Natural killer cell (primary cell): ENCODE measurements at regions not wholly inside any gene's neighbourhood (a gene's known extent, or its start where the extent isn't known, plus 50 kb on each side); places are given as distances from the start of the nearest gene placed in this dataset.

ENCODE experiments used
- ATAC-seq, 3 donors: fragments of 150-1000 bp in 2 of 3; fragments of 200-7000 bp in 1 of 3; cut with Tn5 transposase; 1 replicate in 1 of 3; 2 replicates in 2 of 3; pipeline ENCODE4 v1.10.0; 2021; ENCODE audit warnings: mild to moderate bottlenecking in 2 of 3, moderate library complexity in 2 of 3
- DNase-seq, 2 donors: peaks; one replicate each; pipeline versions ENCODE4 v3.0.0 to v3.0.0-alpha.2; 2013 to 2021; ENCODE audit warnings: mixed read lengths in 1 of 2
- H3K27ac ChIP-seq: one replicate; pipeline ENCODE4 v1.5.1; 2013; ENCODE audit warnings: mild to moderate bottlenecking, low read length
- H3K27me3 ChIP-seq: one replicate; pipeline ENCODE4 v1.6.1; 2013; ENCODE audit warnings: low read length; ENCODE audit not compliant: control insufficient read depth, insufficient read depth
- H3K36me3 ChIP-seq: one replicate; pipeline ENCODE4 v1.6.1; 2013; ENCODE audit warnings: low read length; ENCODE audit not compliant: control insufficient read depth, insufficient read depth
- H3K4me1 ChIP-seq: one replicate; pipeline ENCODE4 v1.6.1; 2013; ENCODE audit warnings: low read length; ENCODE audit not compliant: control insufficient read depth, insufficient read depth
- H3K4me3 ChIP-seq: one replicate; pipeline ENCODE4 v1.5.1; 2013; ENCODE audit warnings: low read length
- H3K9me3 ChIP-seq: one replicate; pipeline ENCODE4 v1.6.1; 2013; ENCODE audit warnings: low read length; ENCODE audit not compliant: control insufficient read depth, insufficient read depth
- H3K27ac Mint-ChIP-seq, 2 donors: one replicate each; pipeline ENCODE4 v1.8.0; 2022; ENCODE audit warnings: mild to moderate bottlenecking in 2 of 2, mixed read lengths in 2 of 2, moderate library complexity in 1 of 2
- H3K27me3 Mint-ChIP-seq, 2 donors: one replicate each; pipeline ENCODE4 v1.8.0; 2022; ENCODE audit warnings: low read depth in 2 of 2, mixed read lengths in 2 of 2
- H3K36me3 Mint-ChIP-seq: one replicate; pipeline ENCODE4 v1.8.0; 2022; ENCODE audit warnings: mixed read lengths
- H3K4me1 Mint-ChIP-seq, 2 donors: one replicate each; pipeline ENCODE4 v1.8.0; 2022; ENCODE audit warnings: mixed read lengths in 2 of 2
- H3K4me3 Mint-ChIP-seq: one replicate; pipeline ENCODE4 v1.8.0; 2022; ENCODE audit warnings: mild to moderate bottlenecking, moderate library complexity, mixed read lengths
- H3K9me3 Mint-ChIP-seq, 2 donors: one replicate each; pipeline ENCODE4 v1.8.0; 2022; ENCODE audit warnings: mixed read lengths in 2 of 2
- CTCF ChIP-seq: fragments of 200-600 bp; IDR thresholded peaks from one replicate; pipeline ENCODE4 v1.8.0; 2022; ENCODE audit warnings: antibody characterized with exemption
- WGBS: methylation state at CpG from one replicate; pipeline ENCODE4 v1.1.7; 2013; ENCODE audit warnings: missing lambda C conversion rate; ENCODE audit not compliant: insufficient coverage; 5-methylcytosine and 5-hydroxymethylcytosine counted together
- intact Hi-C: fragments of 100-400 bp; cut with micrococcal nuclease; formaldehyde crosslinking; loops from one replicate; pipeline ENCODE4 v1.14.2; 2022

GRCh38 chr3:8254489-8254888, 247.1 kb upstream of the LMCD1 start:
- Mint-ChIP-seq H3K4me3 (no peak overlapping the region), H3K36me3 (no peaks in the 10 kb centered on the region), H3K27ac (no peak overlapping the region), H3K4me1 (no peaks in the 10 kb centered on the region), H3K9me3 (peaks cover 2 to 6% of the 10 kb centered on the region in 2 donors), H3K27me3 (peaks cover 8 to 26% of the 10 kb centered on the region in 2 donors)
- H3K4me3 ChIP-seq, result no peak overlapping the region
- no peaks in the 10 kb centered on the region for H3K36me3 ChIP-seq
- DNase-seq (no peak), ATAC-seq (no peak)
- no peaks in the 10 kb centered on the region for H3K27me3 ChIP-seq
- no peak for TF ChIP-seq CTCF
- no peaks in the 10 kb centered on the region for H3K9me3 ChIP-seq
- intact Hi-C loops, result no loop called here
- WGBS, result 85% methylated on average over 2 of the region's 2 CpGs
- H3K27ac ChIP-seq, result no peak overlapping the region
- H3K4me1 ChIP-seq, result no peaks in the 10 kb centered on the region

GRCh38 chr3:8255725-8256124, 245.9 kb upstream of the LMCD1 start:
- no peaks in the 10 kb centered on the region for H3K4me1 ChIP-seq
- no peak for TF ChIP-seq CTCF
- intact Hi-C loops, result no loop called here
- DNase-seq, result no peak
- no peak overlapping the region for H3K27ac Mint-ChIP-seq
- H3K36me3 Mint-ChIP-seq, result no peaks in the 10 kb centered on the region
- ATAC-seq, result no peak
- H3K36me3 ChIP-seq, result no peaks in the 10 kb centered on the region
- peaks cover 2 to 6% of the 10 kb centered on the region in 2 donors for H3K9me3 Mint-ChIP-seq
- no peaks in the 10 kb centered on the region for H3K27me3 ChIP-seq
- H3K4me1 Mint-ChIP-seq, result no peaks in the 10 kb centered on the region
- no peaks in the 10 kb centered on the region for H3K9me3 ChIP-seq
- no peak overlapping the region for H3K27ac ChIP-seq
- WGBS, result 87% methylated on average over 1 of the region's 2 CpGs
- H3K4me3 Mint-ChIP-seq, result no peak overlapping the region
- H3K27me3 Mint-ChIP-seq, result peaks cover 2 to 17% of the 10 kb centered on the region in 2 donors
- no peak overlapping the region for H3K4me3 ChIP-seq

GRCh38 chr3:8256441-8257071, 245.1 kb upstream of the LMCD1 start:
- H3K9me3 ChIP-seq, result no peaks in the 10 kb centered on the region

More at GRCh38 chr3:8256441-8257071, 245.1 kb upstream of the LMCD1 start:
- peaks cover 2 to 16% of the 10 kb centered on the region in 2 donors for H3K27me3 Mint-ChIP-seq
- ATAC-seq (no peak), DNase-seq (no peak)
- no peak for TF ChIP-seq CTCF
- H3K36me3 Mint-ChIP-seq, result peaks cover 8% of the 10 kb centered on the region
- Histone ChIP-seq H3K4me1 (no peaks in the 10 kb centered on the region), H3K27ac (no peak overlapping the region), H3K4me3 (no peak overlapping the region), H3K36me3 (no peaks in the 10 kb centered on the region), H3K27me3 (no peaks in the 10 kb centered on the region)
- no peak overlapping the region for H3K27ac Mint-ChIP-seq
- H3K4me1 Mint-ChIP-seq, result no peaks in the 10 kb centered on the region
- intact Hi-C loops, result no loop called here
- peaks cover 5 to 8% of the 10 kb centered on the region in 2 donors for H3K9me3 Mint-ChIP-seq
- H3K4me3 Mint-ChIP-seq, result no peak overlapping the region
- WGBS, result 94% methylated on average over 3 of the region's 3 CpGs
